ENCODE measurements at regions not wholly inside any gene's neighbourhood (a gene's known extent, or its start where the extent isn't known, plus 50 kb on each side); places are given as distances from the start of the nearest gene placed in this dataset.

GRCh38 chr6:71400852-71401251 is 112.2 kb downstream of the OGFRL1 start:
- H3K27me3 Mint-ChIP-seq (ENCODE audit: low read depth) = no peaks in the 10 kb centered on the region
- H3K36me3 Mint-ChIP-seq (ENCODE audit: low read depth) = peaks cover 29% of the 10 kb centered on the region

GRCh38 chr6:71402096-71402495 is 113.5 kb downstream of the OGFRL1 start:
- Mint-ChIP-seq H3K27me3 (ENCODE audit: low read depth) (no peaks in the 10 kb centered on the region), H3K36me3 (ENCODE audit: low read depth) (peaks cover 28% of the 10 kb centered on the region), H3K27ac (peak overlapping the region; percentile 75 to 97 (median 93)), H3K4me1 (peaks cover 40% of the 10 kb centered on the region), H3K4me3 (peak overlapping the region; percentile 33 to 64 (median 38)), H3K9me3 (no peaks in the 10 kb centered on the region)
- no peak for TF ChIP-seq CTCF (IDR thresholded peaks at IDR 0.05; ENCODE audit: unreplicated experiment in 3 of 3)

More at GRCh38 chr6:71400852-71401251, 112.2 kb downstream of the OGFRL1 start:
- Mint-ChIP-seq H3K9me3 (no peaks in the 10 kb centered on the region), H3K27ac (peak overlapping the region in 2 of 3 experiments; percentile 67 to 83), H3K4me3 (no peak overlapping the region), H3K4me1 (peaks cover 43% of the 10 kb centered on the region)
- no peak for TF ChIP-seq CTCF (IDR thresholded peaks at IDR 0.05; ENCODE audit: unreplicated experiment in 3 of 3)

- H3K27me3 Mint-ChIP-seq (ENCODE audit: low read depth) = no peaks in the 10 kb centered on the region
- H3K27ac Mint-ChIP-seq = peak overlapping the region; percentile 86 to 91 (median 86)
- peaks cover 42% of the 10 kb centered on the region for H3K4me1 Mint-ChIP-seq
- TF ChIP-seq CTCF (IDR thresholded peaks at IDR 0.05; ENCODE audit: unreplicated experiment in 3 of 3) = no peak
- H3K36me3 Mint-ChIP-seq (ENCODE audit: low read depth) = peaks cover 25% of the 10 kb centered on the region
- no peaks in the 10 kb centered on the region for H3K9me3 Mint-ChIP-seq
- peak overlapping the region; percentile 47 to 74 (median 59) for H3K4me3 Mint-ChIP-seq
Measured at GRCh38 chr6:71403422-71404134, 115.0 kb downstream of the OGFRL1 start.

- peak overlapping the region; percentile 85 to 91 (median 86) for H3K27ac Mint-ChIP-seq
- no peaks in the 10 kb centered on the region for H3K27me3 Mint-ChIP-seq (ENCODE audit: low read depth)
- peaks cover 32% of the 10 kb centered on the region for H3K36me3 Mint-ChIP-seq (ENCODE audit: low read depth)
- peaks cover 49% of the 10 kb centered on the region for H3K4me1 Mint-ChIP-seq
- no peak for TF ChIP-seq CTCF (IDR thresholded peaks at IDR 0.05; ENCODE audit: unreplicated experiment in 3 of 3)
- H3K9me3 Mint-ChIP-seq = no peaks in the 10 kb centered on the region
- H3K4me3 Mint-ChIP-seq = peak overlapping the region; percentile 35 to 57 (median 38)
Measured at GRCh38 chr6:71404145-71404966, 115.7 kb downstream of the OGFRL1 start.

GRCh38 chr6:71404967-71405278 is 116.3 kb downstream of the OGFRL1 start:
- Mint-ChIP-seq H3K4me1 (peaks cover 52% of the 10 kb centered on the region), H3K9me3 (no peaks in the 10 kb centered on the region), H3K27me3 (ENCODE audit: low read depth) (no peaks in the 10 kb centered on the region), H3K27ac (peak overlapping the region; percentile 86 to 93 (median 91)), H3K36me3 (ENCODE audit: low read depth) (peaks cover 35% of the 10 kb centered on the region), H3K4me3 (peak overlapping the region; percentile 35 to 57 (median 38))
- no peak for TF ChIP-seq CTCF (IDR thresholded peaks at IDR 0.05; ENCODE audit: unreplicated experiment in 3 of 3)
